ENCODE measurements at regions not wholly inside any gene's neighbourhood (a gene's known extent, or its start where the extent isn't known, plus 50 kb on each side); places are given as distances from the start of the nearest gene placed in this dataset.

- Histone ChIP-seq H3K79me2 (ENCODE audit: low read depth) (no peaks in the 10 kb centered on the region), H4K20me1 (ENCODE audit: insufficient read depth) (no peaks in the 10 kb centered on the region), H3F3A (ENCODE audit: insufficient read depth, low read depth) (peaks cover 23% of the 10 kb centered on the region), H3K9me2 (ENCODE audit: insufficient read depth) (no peaks in the 10 kb centered on the region), H3K27me3 (ENCODE audit: insufficient read depth, low read depth) (no peaks in the 10 kb centered on the region), H3K4me2 (no peak overlapping the region), H3K36me3 (ENCODE audit: low read depth) (no peaks in the 10 kb centered on the region), H3K4me1 (replicated peaks; ENCODE audit: insufficient read depth) (peaks cover 30% of the 10 kb centered on the region), H3K9me3 (ENCODE audit: insufficient read depth, low read depth) (no peaks in the 10 kb centered on the region), H3K4me3 (no peak overlapping the region), H3K27ac (no peak overlapping the region), H2AFZ (no peak overlapping the region)
- TF ChIP-seq EZH2 (IDR thresholded peaks at IDR 0.05; ENCODE audit: low read depth), result no peak
- DNase-seq, result no peak
- BruUV-seq (replicated peaks), result no TSS peak
- ChIA-PET POLR2A (ENCODE audit: unreplicated experiment) (no interaction called here), CTCF (no interaction called here)
- intact Hi-C loops (cut with micrococcal nuclease; ENCODE audit: unreplicated experiment), result loop anchor here (2.0 kb wide), 2 partner anchors 37 to 65 kb away; no protein-coding TSS in a partner anchor
Measured at GRCh38 chr10:31098046-31098445, 66.4 kb upstream of the ZNF438 start.

DNA sequence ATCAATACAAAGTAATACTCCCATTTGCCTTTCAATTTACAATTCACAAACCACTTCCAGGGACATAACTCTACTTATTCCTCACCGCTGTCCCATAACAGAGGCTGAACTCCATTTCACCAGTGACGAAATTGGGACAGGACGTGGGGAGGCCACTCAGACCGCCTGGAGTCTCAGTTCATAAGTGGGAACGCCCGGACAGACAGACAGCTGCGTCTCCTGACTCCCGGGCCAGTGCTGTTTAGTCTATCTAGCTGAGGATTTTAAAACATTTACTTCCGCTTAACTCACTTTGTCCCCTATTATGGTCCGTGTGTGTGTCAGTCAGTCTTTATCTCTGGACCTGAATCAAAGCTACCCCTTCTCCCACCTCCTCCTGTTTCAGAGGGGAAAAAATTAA lies 67.4 kb upstream of the ZNF438 start:
- no peak for TF ChIP-seq CTCF (conservative IDR thresholded peaks at IDR 0.05)
- TF ChIP-seq EZH2 (IDR thresholded peaks at IDR 0.05; ENCODE audit: low read depth), result no peak
- BruUV-seq (replicated peaks), result TSS peak; percentile 88
- peak overlapping the region; percentile 71 for H3K4me2 ChIP-seq
- ChIA-PET CTCF (interaction anchor here (0.6 kb wide), 1 partner anchor 436 kb away, joined by 3 read pairs; no protein-coding TSS in a partner anchor), POLR2A (ENCODE audit: unreplicated experiment) (interaction anchor here (1.0 kb wide), 1 partner anchor 67 kb away, joined by 3 read pairs; the partner anchor contains the start of gene ZNF438)
- peak in 1 of 2 experiments; percentile 18 for DNase-seq
- peak overlapping the region; percentile 68 for H2AFZ ChIP-seq
- peaks cover 30% of the 10 kb centered on the region for H3K4me1 ChIP-seq (replicated peaks; ENCODE audit: insufficient read depth)
- H3K36me3 ChIP-seq (ENCODE audit: low read depth), result no peaks in the 10 kb centered on the region
- no peak overlapping the region for H3K4me3 ChIP-seq
- no peaks in the 10 kb centered on the region for H4K20me1 ChIP-seq (ENCODE audit: insufficient read depth)
- H3K9me2 ChIP-seq (ENCODE audit: insufficient read depth), result no peaks in the 10 kb centered on the region
- H3K79me2 ChIP-seq (ENCODE audit: low read depth), result no peaks in the 10 kb centered on the region
- H3K9me3 ChIP-seq (ENCODE audit: insufficient read depth, low read depth), result no peaks in the 10 kb centered on the region
- H3K27ac ChIP-seq, result peak overlapping the region; percentile 87
- peaks cover 23% of the 10 kb centered on the region for H3F3A ChIP-seq (ENCODE audit: insufficient read depth, low read depth)
- intact Hi-C loops (cut with micrococcal nuclease; ENCODE audit: unreplicated experiment), result loop anchor here (2.0 kb wide), 2 partner anchors 36 to 66 kb away; no protein-coding TSS in a partner anchor
- H3K27me3 ChIP-seq (ENCODE audit: insufficient read depth, low read depth), result no peaks in the 10 kb centered on the region

DNA sequence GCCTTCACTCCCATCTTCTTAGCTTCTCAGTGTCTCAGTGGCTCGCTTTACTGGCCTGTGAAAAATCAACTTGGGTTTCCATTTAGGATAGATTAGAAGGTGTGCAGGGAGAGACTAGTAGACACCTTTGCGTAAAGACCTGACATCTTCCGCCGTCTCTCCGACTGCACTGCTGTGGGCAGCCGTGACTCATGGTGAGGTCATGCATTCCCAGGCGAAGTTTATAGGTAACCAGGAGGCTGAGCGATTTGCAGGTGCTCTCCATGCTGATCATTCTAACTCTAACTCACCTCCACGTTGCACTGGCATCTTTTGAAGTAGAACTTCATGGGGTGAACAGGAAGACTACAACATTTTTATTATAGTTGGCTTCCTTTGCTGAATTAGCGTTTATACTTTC lies 68.0 kb upstream of the ZNF438 start:
- peak overlapping the region; percentile 87 for H3K27ac ChIP-seq
- CTCF ChIA-PET, result no interaction called here

More for the DNA sequence above, 68.0 kb upstream of the ZNF438 start:
- peak; percentile 84 to 89 for DNase-seq
- H4K20me1 ChIP-seq (ENCODE audit: insufficient read depth), result no peaks in the 10 kb centered on the region
- no TSS peak for BruUV-seq (replicated peaks)
- H3K36me3 ChIP-seq (ENCODE audit: low read depth), result no peaks in the 10 kb centered on the region
- peak overlapping the region; percentile 68 for H2AFZ ChIP-seq
- no peaks in the 10 kb centered on the region for H3K27me3 ChIP-seq (ENCODE audit: insufficient read depth, low read depth)
- POLR2A ChIA-PET (ENCODE audit: unreplicated experiment), result interaction anchor here (1.0 kb wide), 1 partner anchor 68 kb away, joined by 3 read pairs; the partner anchor contains the start of gene ZNF438
- H3K4me1 ChIP-seq (replicated peaks; ENCODE audit: insufficient read depth), result peaks cover 30% of the 10 kb centered on the region
- TF ChIP-seq EZH2 (IDR thresholded peaks at IDR 0.05; ENCODE audit: low read depth) (no peak), CTCF (conservative IDR thresholded peaks at IDR 0.05) (no peak)
- H3K79me2 ChIP-seq (ENCODE audit: low read depth), result no peaks in the 10 kb centered on the region
- H3K9me2 ChIP-seq (ENCODE audit: insufficient read depth), result no peaks in the 10 kb centered on the region
- no peak overlapping the region; the same call in 1 of the 2 replicates for H3K4me3 ChIP-seq
- H3F3A ChIP-seq (ENCODE audit: insufficient read depth, low read depth), result peaks cover 23% of the 10 kb centered on the region
- H3K4me2 ChIP-seq, result peak overlapping the region; percentile 71
- H3K9me3 ChIP-seq (ENCODE audit: insufficient read depth, low read depth), result no peaks in the 10 kb centered on the region
- intact Hi-C loops (cut with micrococcal nuclease; ENCODE audit: unreplicated experiment), result loop anchor here (2.0 kb wide), 2 partner anchors 35 to 67 kb away; no protein-coding TSS in a partner anchor

All from PC-9 (cell line).